GM21576 (cell line): ENCODE measurements at regions not wholly inside any gene's neighbourhood (a gene's known extent, or its start where the extent isn't known, plus 50 kb on each side); places are given as distances from the start of the nearest gene placed in this dataset.
"Not testable (repeated sequence)": the region's sequence is repeated elsewhere in the genome, so short reads cannot be mapped to it uniquely, and the experiment has no call there.

Experiments used
- ATAC-seq: cut with Tn5 transposase; IDR thresholded peaks from one replicate; pipeline ENCODE4 v1.9.1; 2021; ENCODE audit warnings: mild to moderate bottlenecking, moderate library complexity; ENCODE audit not compliant: unreplicated experiment

GRCh38 chr6:169985121-169986015 is 233.9 kb downstream of the ERMARD start:
- no peak for ATAC-seq

GRCh38 chr6:169984181-169985120 is 233.0 kb downstream of the ERMARD start:
- ATAC-seq: no peak

- no peak for ATAC-seq
Measured at GRCh38 chr6:169983651-169984050, 232.2 kb downstream of the ERMARD start.

- no peak for ATAC-seq
Measured at GRCh38 chr6:169982461-169983386, 231.3 kb downstream of the ERMARD start.

- ATAC-seq: no peak
Measured at GRCh38 chr6:169981969-169982368, 230.5 kb downstream of the ERMARD start.

GRCh38 chr6:169981568-169981967 is 230.1 kb downstream of the ERMARD start:
- ATAC-seq: no peak

- no peak for ATAC-seq
Measured at GRCh38 chr6:169980826-169981450, 229.5 kb downstream of the ERMARD start.

- ATAC-seq: no peak
Measured at GRCh38 chr6:169979873-169980432, 228.5 kb downstream of the ERMARD start.

GRCh38 chr6:169978615-169979161 is 227.3 kb downstream of the ERMARD start:
- ATAC-seq: no peak

- ATAC-seq: no peak
Measured at GRCh38 chr6:169977434-169978265, 226.2 kb downstream of the ERMARD start.

- no peak for ATAC-seq
Measured at GRCh38 chr6:169976301-169977081, 225.1 kb downstream of the ERMARD start.

- no peak for ATAC-seq
Measured at GRCh38 chr6:169975701-169976100, 224.3 kb downstream of the ERMARD start.

GRCh38 chr6:169975286-169975685 is 223.9 kb downstream of the ERMARD start:
- ATAC-seq: no peak

GRCh38 chr6:169974663-169975062 is 223.2 kb downstream of the ERMARD start:
- ATAC-seq: no peak

- ATAC-seq: not testable (repeated sequence)
Measured at GRCh38 chr6:169973588-169974467, 222.4 kb downstream of the ERMARD start.

- ATAC-seq: no peak
Measured at GRCh38 chr6:169972736-169973135, 221.3 kb downstream of the ERMARD start.
